Astrocyte (in vitro differentiated cells and primary cell): ENCODE measurements at regions not wholly inside any gene's neighbourhood (a gene's known extent, or its start where the extent isn't known, plus 50 kb on each side); places are given as distances from the start of the nearest gene placed in this dataset.

ENCODE experiments used
- DNase-seq: peaks from one replicate; pipeline ENCODE4 v3.0.0-alpha.2; 2010; ENCODE audit warnings: low read depth
- FAIRE-seq: peaks from 2 replicates; lab custom pipeline; 2011; peaks lifted over from hg19 to GRCh38; lab: Jason Lieb, UNC
- H2AFZ ChIP-seq: 2 replicates; pipeline ENCODE4 v1.6.0; 2012; ENCODE audit warnings: low read depth, low read length, inconsistent platforms
- H3K27ac ChIP-seq: 2 replicates; pipeline ENCODE4 v1.5.1; 2011; ENCODE audit warnings: low read depth, low read length, inconsistent platforms
- H3K27me3 ChIP-seq: 2 replicates; pipeline ENCODE4 v1.6.0; 2011; ENCODE audit warnings: low read length, inconsistent platforms; ENCODE audit not compliant: insufficient read depth
- H3K36me3 ChIP-seq: 2 replicates; pipeline ENCODE4 v1.5.1; 2011; ENCODE audit warnings: low read length, inconsistent platforms; ENCODE audit not compliant: insufficient read depth
- H3K4me1 ChIP-seq: 2 replicates; pipeline ENCODE4 v1.5.1; 2011; ENCODE audit warnings: low read length, inconsistent platforms; ENCODE audit not compliant: insufficient read depth
- H3K4me2 ChIP-seq: 2 replicates; pipeline ENCODE4 v1.6.0; 2012; ENCODE audit warnings: low read length, inconsistent platforms
- H3K4me3 ChIP-seq: 2 replicates; pipeline ENCODE4 v1.5.1; 2011; ENCODE audit warnings: low read depth, mild to moderate bottlenecking, low read length, inconsistent platforms; ENCODE audit not compliant: insufficient read depth
- H3K79me2 ChIP-seq: 2 replicates; pipeline ENCODE4 v1.6.0; 2012; ENCODE audit warnings: mild to moderate bottlenecking, low read length, inconsistent platforms; ENCODE audit not compliant: insufficient read depth
- H3K9ac ChIP-seq: 2 replicates; pipeline ENCODE4 v1.6.0; 2012; ENCODE audit warnings: mild to moderate bottlenecking, low read length, inconsistent platforms
- H3K9me3 ChIP-seq: 2 replicates; pipeline ENCODE4 v1.5.1; 2012; ENCODE audit warnings: low read depth, mild to moderate bottlenecking, low read length, inconsistent platforms; ENCODE audit not compliant: insufficient read depth
- H4K20me1 ChIP-seq: 2 replicates; pipeline ENCODE4 v1.6.0; 2012; ENCODE audit warnings: low read length, inconsistent platforms; ENCODE audit not compliant: insufficient read depth
- H3K27ac Mint-ChIP-seq: one replicate; pipeline ENCODE4 v1.8.0; 2021; ENCODE audit warnings: mild to moderate bottlenecking, mixed read lengths; ENCODE audit not compliant: unreplicated experiment
- H3K27me3 Mint-ChIP-seq: one replicate; pipeline ENCODE4 v1.8.0; 2021; ENCODE audit warnings: low read depth, mixed read lengths; ENCODE audit not compliant: unreplicated experiment
- H3K36me3 Mint-ChIP-seq: one replicate; pipeline ENCODE4 v1.8.0; 2021; ENCODE audit warnings: low read depth, mixed read lengths; ENCODE audit not compliant: unreplicated experiment
- H3K4me1 Mint-ChIP-seq: one replicate; pipeline ENCODE4 v1.8.0; 2021; ENCODE audit warnings: low read depth, mixed read lengths; ENCODE audit not compliant: unreplicated experiment
- H3K4me3 Mint-ChIP-seq: one replicate; pipeline ENCODE4 v1.8.0; 2021; ENCODE audit warnings: mild to moderate bottlenecking, moderate library complexity, mixed read lengths; ENCODE audit not compliant: unreplicated experiment
- H3K9me3 Mint-ChIP-seq: one replicate; pipeline ENCODE4 v1.8.0; 2021; ENCODE audit warnings: mild to moderate bottlenecking, mixed read lengths; ENCODE audit not compliant: unreplicated experiment
- EZH2 ChIP-seq: IDR thresholded peaks from 2 replicates; pipeline ENCODE4 v1.6.1; 2012; ENCODE audit warnings: mild to moderate bottlenecking, low read length, inconsistent platforms; ENCODE audit not compliant: insufficient read depth
- TF ChIP-seq, protein P1 (sequence below): IDR thresholded peaks from 2 replicates; pipeline ENCODE4 v1.5.1; 2011; ENCODE audit warnings: low read depth, mild to moderate bottlenecking, inconsistent platforms, low read length, moderate library complexity; ENCODE audit not compliant: insufficient read depth

DNA sequence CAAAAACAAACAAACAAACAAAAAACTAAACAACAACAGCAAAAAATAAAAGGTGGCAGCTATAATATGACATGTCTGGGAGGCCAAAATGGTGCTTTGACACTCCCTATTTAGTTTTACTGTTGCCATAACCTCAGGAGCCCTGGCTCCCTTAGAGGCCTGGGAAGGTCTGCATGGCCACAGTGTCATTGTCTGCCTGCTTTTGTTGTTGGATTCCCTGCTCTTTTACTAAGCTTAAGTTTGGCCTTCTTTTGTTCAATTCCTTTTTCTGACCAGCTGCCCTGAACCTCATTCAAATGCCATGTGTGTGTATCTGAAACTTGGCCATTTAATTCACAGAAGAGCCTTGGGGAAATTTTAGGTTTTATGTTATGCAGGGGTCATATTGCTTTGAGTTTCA lies 458.2 kb downstream of the TMEM232 start:
- Mint-ChIP-seq H3K36me3 (no peaks in the 10 kb centered on the region), H3K27me3 (no peaks in the 10 kb centered on the region), H3K9me3 (no peaks in the 10 kb centered on the region), H3K4me3 (no peak overlapping the region), H3K27ac (no peak overlapping the region), H3K4me1 (no peaks in the 10 kb centered on the region)
- Histone ChIP-seq H3K4me2 (no peak overlapping the region), H3K36me3 (no peaks in the 10 kb centered on the region), H3K79me2 (no peaks in the 10 kb centered on the region), H4K20me1 (no peaks in the 10 kb centered on the region), H3K27ac (no peak overlapping the region), H3K4me3 (no peak overlapping the region), H3K9me3 (no peaks in the 10 kb centered on the region), H3K27me3 (no peaks in the 10 kb centered on the region), H3K9ac (no peak overlapping the region), H3K4me1 (no peaks in the 10 kb centered on the region), H2AFZ (no peak overlapping the region)
- no peak for DNase-seq
- TF ChIP-seq, protein P1, sequence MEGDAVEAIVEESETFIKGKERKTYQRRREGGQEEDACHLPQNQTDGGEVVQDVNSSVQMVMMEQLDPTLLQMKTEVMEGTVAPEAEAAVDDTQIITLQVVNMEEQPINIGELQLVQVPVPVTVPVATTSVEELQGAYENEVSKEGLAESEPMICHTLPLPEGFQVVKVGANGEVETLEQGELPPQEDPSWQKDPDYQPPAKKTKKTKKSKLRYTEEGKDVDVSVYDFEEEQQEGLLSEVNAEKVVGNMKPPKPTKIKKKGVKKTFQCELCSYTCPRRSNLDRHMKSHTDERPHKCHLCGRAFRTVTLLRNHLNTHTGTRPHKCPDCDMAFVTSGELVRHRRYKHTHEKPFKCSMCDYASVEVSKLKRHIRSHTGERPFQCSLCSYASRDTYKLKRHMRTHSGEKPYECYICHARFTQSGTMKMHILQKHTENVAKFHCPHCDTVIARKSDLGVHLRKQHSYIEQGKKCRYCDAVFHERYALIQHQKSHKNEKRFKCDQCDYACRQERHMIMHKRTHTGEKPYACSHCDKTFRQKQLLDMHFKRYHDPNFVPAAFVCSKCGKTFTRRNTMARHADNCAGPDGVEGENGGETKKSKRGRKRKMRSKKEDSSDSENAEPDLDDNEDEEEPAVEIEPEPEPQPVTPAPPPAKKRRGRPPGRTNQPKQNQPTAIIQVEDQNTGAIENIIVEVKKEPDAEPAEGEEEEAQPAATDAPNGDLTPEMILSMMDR: no peak
- no peak for TF ChIP-seq EZH2
- FAIRE-seq: no peak

DNA sequence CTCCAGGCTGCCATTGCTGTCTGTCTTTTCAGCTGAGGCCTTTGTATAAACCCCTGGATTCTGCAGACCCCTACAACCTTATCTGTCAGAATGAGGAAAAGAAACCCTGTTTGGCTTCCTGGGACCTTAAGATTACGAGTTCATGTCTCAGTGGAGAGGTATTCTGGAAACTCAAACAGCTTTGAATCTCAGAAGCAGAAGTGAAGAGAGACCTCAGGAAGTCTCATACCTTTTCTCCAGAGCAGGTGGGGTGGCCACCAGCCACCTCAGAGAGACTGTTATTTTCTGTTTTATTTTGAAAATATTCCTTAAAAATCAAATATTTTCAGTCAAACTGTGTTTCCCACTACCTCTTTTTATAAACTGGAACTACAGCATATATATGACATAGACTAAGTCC lies 457.5 kb downstream of the TMEM232 start:
- no peaks in the 10 kb centered on the region for H3K27me3 Mint-ChIP-seq
- no peaks in the 10 kb centered on the region for H3K79me2 ChIP-seq
- TF ChIP-seq, protein P1: no peak
- TF ChIP-seq EZH2: no peak
- H3K27ac Mint-ChIP-seq: no peak overlapping the region
- no peak overlapping the region for H3K4me3 ChIP-seq
- H3K9me3 Mint-ChIP-seq: no peaks in the 10 kb centered on the region
- no peak for DNase-seq
- H3K27ac ChIP-seq: no peak overlapping the region
- H3K4me3 Mint-ChIP-seq: no peak overlapping the region
- no peaks in the 10 kb centered on the region for H3K9me3 ChIP-seq
- H3K4me1 ChIP-seq: no peaks in the 10 kb centered on the region
- FAIRE-seq: no peak
- H3K9ac ChIP-seq: no peak overlapping the region
- H2AFZ ChIP-seq: no peak overlapping the region
- no peaks in the 10 kb centered on the region for H3K36me3 Mint-ChIP-seq
- H4K20me1 ChIP-seq: no peaks in the 10 kb centered on the region
- H3K4me2 ChIP-seq: no peak overlapping the region
- H3K36me3 ChIP-seq: no peaks in the 10 kb centered on the region
- no peaks in the 10 kb centered on the region for H3K4me1 Mint-ChIP-seq
- H3K27me3 ChIP-seq: no peaks in the 10 kb centered on the region

DNA sequence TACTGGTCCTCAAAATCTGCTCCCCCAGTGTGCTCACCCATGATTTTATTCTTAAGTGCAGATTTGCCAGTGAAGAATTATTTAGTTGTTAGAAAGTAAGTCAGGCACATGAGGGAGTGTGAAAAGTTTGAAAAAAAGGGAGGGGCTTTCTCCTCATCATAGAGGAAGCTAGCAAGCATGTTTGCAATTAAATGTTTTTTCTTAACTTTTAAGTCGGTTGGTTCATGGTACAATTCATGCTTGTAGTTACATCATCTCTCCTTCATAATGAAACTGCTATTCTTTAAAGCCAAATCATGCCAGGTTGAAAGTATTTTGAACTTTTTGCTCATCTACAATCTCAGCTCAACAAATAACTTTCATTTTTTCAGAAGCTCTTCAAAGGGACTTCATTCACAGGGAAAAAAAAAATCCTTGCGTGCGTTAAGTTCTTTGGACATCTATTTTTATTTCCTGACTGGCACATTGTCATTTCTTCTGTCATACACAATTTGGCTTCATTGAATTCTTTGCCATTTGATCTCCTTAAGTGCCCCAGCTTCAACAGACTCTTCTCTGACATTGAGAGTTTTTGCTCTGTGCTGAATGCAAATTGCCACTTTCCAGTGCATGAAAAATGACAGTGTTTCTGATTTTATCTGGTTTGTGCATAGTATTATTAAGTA lies 456.9 kb downstream of the TMEM232 start:
- Histone ChIP-seq H2AFZ (no peak overlapping the region), H3K4me2 (no peak overlapping the region), H3K36me3 (no peaks in the 10 kb centered on the region), H3K27ac (no peak overlapping the region), H3K4me1 (no peaks in the 10 kb centered on the region), H4K20me1 (no peaks in the 10 kb centered on the region), H3K4me3 (no peak overlapping the region), H3K27me3 (no peaks in the 10 kb centered on the region), H3K9ac (no peak overlapping the region), H3K9me3 (no peaks in the 10 kb centered on the region), H3K79me2 (no peaks in the 10 kb centered on the region)
- Mint-ChIP-seq H3K9me3 (no peaks in the 10 kb centered on the region), H3K4me3 (no peak overlapping the region), H3K27me3 (no peaks in the 10 kb centered on the region), H3K36me3 (no peaks in the 10 kb centered on the region), H3K4me1 (no peaks in the 10 kb centered on the region), H3K27ac (no peak overlapping the region)
- no peak for FAIRE-seq
- DNase-seq: no peak
- TF ChIP-seq, protein P1: no peak
- no peak for TF ChIP-seq EZH2
